ENCODE measurements at regions not wholly inside any gene's neighbourhood (a gene's known extent, or its start where the extent isn't known, plus 50 kb on each side); places are given as distances from the start of the nearest gene placed in this dataset.

DNA sequence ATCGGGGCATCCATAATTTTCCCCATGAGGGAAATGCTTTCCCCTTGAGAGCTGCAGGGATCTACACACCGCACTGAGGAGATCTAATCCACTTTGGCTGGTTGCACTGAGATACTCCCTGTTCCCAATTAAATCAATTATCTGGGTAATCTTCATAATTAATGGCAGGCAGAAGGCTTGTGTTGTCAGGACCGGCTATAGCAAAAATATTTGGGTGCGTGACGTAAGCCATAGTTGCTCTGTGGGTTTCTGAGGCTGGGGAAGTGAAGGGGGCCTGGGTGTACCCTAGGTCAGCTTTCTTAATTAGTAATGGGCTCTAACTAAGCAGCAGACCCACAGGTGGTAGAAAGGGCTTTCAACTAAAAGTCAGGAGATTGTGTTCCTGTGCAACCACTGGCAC lies 62.8 kb upstream of the UPP2 start:
- Histone ChIP-seq H3K4me3 (no peak overlapping the region), H3K27me3 (no peaks in the 10 kb centered on the region), H3K9me3 (no peaks in the 10 kb centered on the region), H3K36me3 (ENCODE audit: low read depth, missing control alignments) (no peaks in the 10 kb centered on the region), H3K27ac (no peak overlapping the region), H3K4me1 (no peaks in the 10 kb centered on the region)
- no peak for TF ChIP-seq CTCF (IDR thresholded peaks at IDR 0.05)
- no peak for TF ChIP-seq POLR2A (IDR thresholded peaks at IDR 0.05)
- WGBS, 2 donors: 83 to 89% methylated on average over 5 of the region's 5 CpGs
- no peak for DNase-seq
- intact Hi-C loops (cut with DNase I; ENCODE audit: low total_unique reads): loop anchor here (10.0 kb wide), 1 partner anchor 706 kb away; no protein-coding TSS in a partner anchor

DNA sequence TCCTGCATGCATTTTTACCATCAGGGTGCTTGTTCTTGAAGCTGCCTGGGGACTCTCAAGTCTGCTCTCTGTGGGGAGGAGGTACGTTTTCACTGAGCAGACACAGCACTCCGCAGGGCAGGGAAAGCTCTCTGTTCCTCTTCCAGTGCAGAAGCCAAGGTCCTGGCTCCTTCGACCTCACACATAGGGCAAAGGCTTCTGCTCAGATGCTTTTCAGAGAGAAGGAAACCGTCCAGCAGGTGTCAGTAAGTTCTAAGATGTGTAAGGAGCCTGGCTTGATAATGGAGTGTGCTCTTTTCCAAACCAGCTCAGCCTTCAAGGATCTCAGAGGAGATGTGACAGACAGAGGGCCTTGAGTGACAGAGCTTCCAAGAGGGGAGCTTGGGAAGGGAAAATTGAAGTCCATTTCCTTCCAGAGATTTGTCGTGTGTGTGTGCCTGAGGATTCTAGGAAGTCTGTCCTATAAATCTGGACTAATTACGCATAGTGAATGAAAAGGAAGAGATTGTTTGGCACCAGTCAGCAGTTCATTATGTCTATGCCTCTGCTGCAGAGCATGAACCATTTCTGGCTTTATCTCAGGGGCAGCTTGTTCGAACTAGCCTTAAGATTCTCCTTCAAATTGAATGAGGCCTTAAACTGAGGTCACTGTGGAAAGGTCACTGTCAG lies 67.3 kb upstream of the UPP2 start:
- H3K27ac ChIP-seq: no peak overlapping the region
- intact Hi-C loops (cut with DNase I; ENCODE audit: low total_unique reads): loop anchor here (10.0 kb wide), 1 partner anchor 710 kb away; no protein-coding TSS in a partner anchor
- no peaks in the 10 kb centered on the region for H3K9me3 ChIP-seq
- WGBS, 2 donors: 34 to 56% methylated on average over 6 to 7 of the region's 7 CpGs
- no peaks in the 10 kb centered on the region for H3K4me1 ChIP-seq
- no peak overlapping the region for H3K4me3 ChIP-seq
- no peaks in the 10 kb centered on the region for H3K27me3 ChIP-seq
- no peak for TF ChIP-seq POLR2A (IDR thresholded peaks at IDR 0.05)
- TF ChIP-seq CTCF (IDR thresholded peaks at IDR 0.05): peak in 2 of 3 experiments; percentile 28 to 29
- DNase-seq: peak; percentile 73
- H3K36me3 ChIP-seq (ENCODE audit: low read depth, missing control alignments): no peaks in the 10 kb centered on the region

DNA sequence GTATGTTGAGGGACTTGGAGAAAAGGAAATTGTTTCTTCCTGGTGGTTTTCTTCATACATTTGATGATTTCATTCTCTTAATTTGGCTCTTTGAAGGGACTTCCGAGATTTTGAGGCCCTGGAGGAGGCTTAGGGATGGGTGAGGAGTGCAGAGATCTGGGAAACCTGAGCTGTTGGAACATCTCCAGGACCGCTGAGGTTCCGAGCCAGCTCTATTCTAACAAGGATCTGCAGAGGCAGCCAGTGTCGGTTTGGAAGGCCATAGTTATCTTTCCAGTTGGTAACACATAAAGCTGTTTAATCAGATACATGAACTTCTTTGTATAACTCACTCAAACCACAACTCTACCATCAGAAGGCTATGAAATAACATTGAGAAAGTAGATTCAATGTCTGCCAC lies 70.3 kb upstream of the UPP2 start:
- TF ChIP-seq POLR2A (IDR thresholded peaks at IDR 0.05): no peak
- no peak for TF ChIP-seq CTCF (IDR thresholded peaks at IDR 0.05)
- H3K9me3 ChIP-seq: no peaks in the 10 kb centered on the region
- intact Hi-C loops (cut with DNase I; ENCODE audit: low total_unique reads): loop anchor here (10.0 kb wide), 1 partner anchor 713 kb away; no protein-coding TSS in a partner anchor
- 65 to 68% methylated on average over 4 of the region's 4 CpGs for WGBS, 2 donors
- no peak overlapping the region for H3K27ac ChIP-seq
- H3K36me3 ChIP-seq (ENCODE audit: low read depth, missing control alignments): no peaks in the 10 kb centered on the region
- no peak overlapping the region for H3K4me3 ChIP-seq
- no peaks in the 10 kb centered on the region for H3K27me3 ChIP-seq
- DNase-seq: peak; percentile 54
- H3K4me1 ChIP-seq: no peaks in the 10 kb centered on the region

DNA sequence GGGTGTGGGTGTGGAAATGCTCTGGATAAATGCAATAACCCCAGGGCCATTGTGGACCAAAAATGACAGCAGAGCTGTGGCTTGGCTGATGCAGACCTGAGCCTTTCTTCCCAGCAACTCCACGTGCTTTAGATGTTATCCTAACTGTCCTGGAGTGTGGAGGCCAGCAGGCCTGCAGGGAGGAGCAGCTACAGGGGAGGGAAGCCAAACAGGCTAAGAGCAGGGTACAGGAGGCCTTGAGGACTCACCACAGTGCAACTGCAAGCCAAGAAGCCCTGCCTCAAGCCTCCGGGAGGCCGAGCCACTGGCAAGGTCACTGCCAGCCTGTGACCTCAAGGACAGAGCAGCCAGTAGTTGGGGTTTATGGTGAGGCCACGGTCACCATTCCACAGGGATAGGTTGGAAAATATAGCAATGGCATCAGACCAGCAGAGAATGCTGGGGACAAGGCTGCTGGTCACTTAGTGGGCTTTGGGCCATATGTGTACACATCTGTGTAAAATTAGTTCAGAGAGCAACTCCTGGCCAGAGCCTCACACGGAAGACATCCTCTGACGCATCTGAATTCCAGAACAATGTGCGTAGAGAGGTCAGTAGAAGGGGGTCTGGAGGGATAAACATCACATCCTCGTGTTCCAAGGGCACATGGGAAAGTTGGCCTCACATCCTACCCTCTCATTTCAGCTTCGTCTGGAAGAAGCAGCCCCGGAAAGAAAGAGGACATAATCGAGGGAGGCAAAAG lies 76.2 kb upstream of the UPP2 start:
- H3K9me3 ChIP-seq: no peaks in the 10 kb centered on the region
- WGBS, 2 donors: 65 to 73% methylated on average over 11 of the region's 11 CpGs
- DNase-seq: no peak
- no peaks in the 10 kb centered on the region for H3K27me3 ChIP-seq
- H3K4me3 ChIP-seq: no peak overlapping the region
- no peak overlapping the region for H3K27ac ChIP-seq
- TF ChIP-seq POLR2A (IDR thresholded peaks at IDR 0.05) (no peak), CTCF (IDR thresholded peaks at IDR 0.05) (no peak)
- H3K36me3 ChIP-seq (ENCODE audit: low read depth, missing control alignments): no peaks in the 10 kb centered on the region
- H3K4me1 ChIP-seq: peaks cover 3% of the 10 kb centered on the region
- intact Hi-C loops (cut with DNase I; ENCODE audit: low total_unique reads): no loop called here
